GM18867 (cell line): ENCODE measurements at regions not wholly inside any gene's neighbourhood (a gene's known extent, or its start where the extent isn't known, plus 50 kb on each side); places are given as distances from the start of the nearest gene placed in this dataset.
"Not testable (repeated sequence)": the region's sequence is repeated elsewhere in the genome, so short reads cannot be mapped to it uniquely, and the experiment has no call there.

Source experiments
- ATAC-seq: cut with Tn5 transposase; IDR thresholded peaks from one replicate; pipeline ENCODE4 v1.9.1; 2021; ENCODE audit warnings: mild to moderate bottlenecking, moderate library complexity; ENCODE audit not compliant: unreplicated experiment

- ATAC-seq = no peak
Measured at GRCh38 chr1:234907208-234907939, 221.3 kb downstream of the TOMM20 start.

GRCh38 chr1:234906654-234907053, 222.0 kb downstream of the TOMM20 start:
- ATAC-seq = no peak

GRCh38 chr1:234902774-234903547, 225.7 kb downstream of the TOMM20 start:
- ATAC-seq = no peak

GRCh38 chr1:234901491-234902049, 227.1 kb downstream of the TOMM20 start:
- no peak for ATAC-seq

- ATAC-seq = no peak
Measured at GRCh38 chr1:234900595-234900994, 228.0 kb downstream of the TOMM20 start.

- ATAC-seq = no peak
Measured at GRCh38 chr1:234899730-234900072, 228.9 kb downstream of the TOMM20 start.

GRCh38 chr1:234899041-234899729, 229.5 kb downstream of the TOMM20 start:
- ATAC-seq = no peak

GRCh38 chr1:234898455-234899033, 230.1 kb downstream of the TOMM20 start:
- no peak for ATAC-seq

- no peak for ATAC-seq
Measured at GRCh38 chr1:234897754-234898454, 230.7 kb downstream of the TOMM20 start.

- no peak for ATAC-seq
Measured at GRCh38 chr1:234897390-234897749, 231.3 kb downstream of the TOMM20 start.

- no peak for ATAC-seq
Measured at GRCh38 chr1:234896477-234897389, 231.9 kb downstream of the TOMM20 start.

GRCh38 chr1:234893725-234894630, 234.7 kb downstream of the TOMM20 start:
- ATAC-seq = no peak

GRCh38 chr1:234893359-234893724, 235.3 kb downstream of the TOMM20 start:
- ATAC-seq = no peak

GRCh38 chr1:234892642-234893041, 236.0 kb downstream of the TOMM20 start:
- no peak for ATAC-seq

- ATAC-seq = no peak
Measured at GRCh38 chr1:234891427-234891826, 237.2 kb downstream of the TOMM20 start.

GRCh38 chr1:234889643-234890042, 239.0 kb downstream of the TOMM20 start:
- ATAC-seq = no peak

- not testable (repeated sequence) for ATAC-seq
Measured at GRCh38 chr1:234888247-234888646, 240.4 kb downstream of the TOMM20 start.

GRCh38 chr1:234887016-234887900, 241.4 kb downstream of the TOMM20 start:
- ATAC-seq = no peak
